ENCODE measurements at regions not wholly inside any gene's neighbourhood (a gene's known extent, or its start where the extent isn't known, plus 50 kb on each side); places are given as distances from the start of the nearest gene placed in this dataset.
A peak's percentile ranks its signal among the peaks of the same experiment; 100 is the strongest.

DNA sequence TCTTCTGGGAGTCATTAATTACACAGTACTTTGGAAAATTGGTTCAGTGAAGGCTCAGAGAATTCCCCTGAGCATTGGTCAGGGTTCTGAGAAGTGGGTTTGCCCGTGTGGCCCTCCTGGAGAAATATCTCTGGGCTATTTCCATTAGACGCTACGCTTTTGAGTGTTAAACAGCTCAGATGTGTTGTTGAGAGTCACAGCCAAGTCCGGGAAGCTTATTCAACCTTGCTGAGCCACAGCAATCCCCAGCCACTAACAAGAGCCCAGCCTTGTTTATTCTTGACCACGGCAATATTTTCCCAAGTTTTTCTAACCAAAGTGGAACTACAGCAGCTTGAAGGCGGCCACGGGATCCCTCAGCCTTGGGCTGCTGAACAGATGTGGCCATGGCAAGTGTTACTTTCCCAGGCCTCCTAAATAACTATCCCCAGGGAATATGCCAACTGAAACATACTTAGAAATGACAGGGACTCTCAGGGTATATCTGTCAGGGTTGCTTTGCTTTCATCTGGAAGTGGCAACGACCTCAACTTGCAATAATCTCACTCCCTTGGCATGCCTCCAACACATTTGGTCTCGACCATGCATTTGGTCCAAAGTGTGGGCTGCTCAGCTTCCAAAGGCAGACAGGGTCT, 214.7 kb downstream of the EMX2 start:
- no peaks in the 10 kb centered on the region for H3K36me3 ChIP-seq (ENCODE audit: control insufficient read depth, insufficient read depth, low read length)
- FAIRE-seq (no peak), DNase-seq (ENCODE audit: low read depth) (no peak)
- TF ChIP-seq, protein P1, sequence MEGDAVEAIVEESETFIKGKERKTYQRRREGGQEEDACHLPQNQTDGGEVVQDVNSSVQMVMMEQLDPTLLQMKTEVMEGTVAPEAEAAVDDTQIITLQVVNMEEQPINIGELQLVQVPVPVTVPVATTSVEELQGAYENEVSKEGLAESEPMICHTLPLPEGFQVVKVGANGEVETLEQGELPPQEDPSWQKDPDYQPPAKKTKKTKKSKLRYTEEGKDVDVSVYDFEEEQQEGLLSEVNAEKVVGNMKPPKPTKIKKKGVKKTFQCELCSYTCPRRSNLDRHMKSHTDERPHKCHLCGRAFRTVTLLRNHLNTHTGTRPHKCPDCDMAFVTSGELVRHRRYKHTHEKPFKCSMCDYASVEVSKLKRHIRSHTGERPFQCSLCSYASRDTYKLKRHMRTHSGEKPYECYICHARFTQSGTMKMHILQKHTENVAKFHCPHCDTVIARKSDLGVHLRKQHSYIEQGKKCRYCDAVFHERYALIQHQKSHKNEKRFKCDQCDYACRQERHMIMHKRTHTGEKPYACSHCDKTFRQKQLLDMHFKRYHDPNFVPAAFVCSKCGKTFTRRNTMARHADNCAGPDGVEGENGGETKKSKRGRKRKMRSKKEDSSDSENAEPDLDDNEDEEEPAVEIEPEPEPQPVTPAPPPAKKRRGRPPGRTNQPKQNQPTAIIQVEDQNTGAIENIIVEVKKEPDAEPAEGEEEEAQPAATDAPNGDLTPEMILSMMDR (IDR thresholded peaks at IDR 0.05; ENCODE audit: insufficient read depth, low read length, severe bottlenecking), result no peak
- H3K4me3 ChIP-seq (ENCODE audit: low read depth, low read length), result no peak overlapping the region
- H3K27me3 ChIP-seq (ENCODE audit: control insufficient read depth, insufficient read depth, low read length), result no peaks in the 10 kb centered on the region

DNA sequence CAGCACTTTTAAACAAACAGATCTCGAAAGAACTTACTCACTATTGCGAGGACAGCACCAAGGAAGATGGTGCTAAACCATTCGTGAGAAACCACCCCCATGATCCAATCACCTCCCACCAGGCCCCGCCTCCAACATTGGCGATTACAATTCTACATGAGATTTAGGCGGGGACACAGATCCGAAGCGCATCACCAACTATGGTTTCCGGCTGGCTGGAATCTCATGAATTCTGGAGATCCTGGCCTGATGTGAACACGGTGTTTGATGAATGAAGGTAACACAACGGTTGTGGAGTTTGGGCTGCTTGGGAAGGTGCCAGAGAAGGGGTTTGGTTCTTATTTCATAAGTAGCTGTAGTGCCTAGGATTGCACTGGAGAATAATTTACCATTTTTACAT, 216.7 kb downstream of the EMX2 start:
- TF ChIP-seq, protein P1 (IDR thresholded peaks at IDR 0.05; ENCODE audit: insufficient read depth, low read length, severe bottlenecking), result no peak
- Histone ChIP-seq H3K36me3 (ENCODE audit: control insufficient read depth, insufficient read depth, low read length) (no peaks in the 10 kb centered on the region), H3K27me3 (ENCODE audit: control insufficient read depth, insufficient read depth, low read length) (no peaks in the 10 kb centered on the region), H3K4me3 (ENCODE audit: low read depth, low read length) (no peak overlapping the region)
- FAIRE-seq (no peak), DNase-seq (ENCODE audit: low read depth) (no peak)

DNA sequence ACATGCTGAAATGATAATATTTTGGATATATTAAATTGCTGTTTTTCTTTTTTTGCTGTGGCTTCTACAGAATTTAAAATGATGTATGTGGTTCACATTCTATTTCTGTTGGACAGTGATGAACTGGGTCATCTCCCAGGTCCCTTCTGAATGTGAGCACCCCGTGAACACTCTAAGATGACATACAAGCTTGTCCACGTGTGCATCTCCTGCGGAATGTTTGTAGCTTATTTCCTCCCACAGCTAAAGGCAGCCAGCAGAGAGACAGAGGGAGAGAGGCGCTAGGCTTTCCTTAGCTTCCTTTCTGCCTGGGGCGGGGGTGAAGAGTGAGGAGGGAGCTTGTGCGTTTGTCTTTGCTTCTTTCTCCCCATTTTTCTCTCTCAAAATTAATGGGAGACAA, 219.1 kb downstream of the EMX2 start:
- no peak for FAIRE-seq
- no peak for DNase-seq (ENCODE audit: low read depth)
- no peaks in the 10 kb centered on the region for H3K27me3 ChIP-seq (ENCODE audit: control insufficient read depth, insufficient read depth, low read length)
- H3K36me3 ChIP-seq (ENCODE audit: control insufficient read depth, insufficient read depth, low read length), result no peaks in the 10 kb centered on the region
- H3K4me3 ChIP-seq (ENCODE audit: low read depth, low read length), result no peak overlapping the region
- TF ChIP-seq, protein P1 (IDR thresholded peaks at IDR 0.05; ENCODE audit: insufficient read depth, low read length, severe bottlenecking), result no peak

DNA sequence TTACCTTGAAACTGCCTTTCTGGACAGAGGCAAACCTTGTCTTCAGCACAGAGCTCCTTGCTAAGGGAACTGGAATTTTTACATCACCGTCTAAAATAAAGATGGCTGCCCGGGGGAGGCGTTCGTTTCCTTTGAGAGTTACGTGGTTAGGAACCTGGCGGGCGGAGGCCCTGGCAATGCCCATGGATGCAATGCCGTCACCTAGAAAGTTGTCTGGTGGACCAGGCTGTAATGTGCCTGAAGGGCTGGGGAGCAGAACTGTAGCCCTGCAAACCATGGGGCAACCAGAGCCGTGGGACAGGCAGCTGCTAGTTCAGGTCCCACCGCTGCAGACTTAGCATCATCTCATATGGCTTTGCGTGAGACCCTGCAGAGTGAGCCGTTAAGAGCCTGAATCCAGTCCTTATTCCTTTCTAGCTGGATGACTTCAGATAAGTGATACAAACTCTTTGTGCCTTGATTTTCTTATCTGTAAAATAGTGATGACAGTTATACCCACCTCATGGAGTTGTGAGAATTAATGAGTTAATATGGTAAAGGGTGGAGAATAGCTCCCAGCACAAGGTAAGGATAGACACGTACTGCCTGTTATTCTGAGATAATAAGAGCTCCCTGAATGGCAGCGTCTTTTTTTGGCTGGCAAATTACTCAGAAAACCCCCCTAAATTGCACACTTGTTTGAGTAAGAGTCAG, 219.7 kb downstream of the EMX2 start:
- DNase-seq (ENCODE audit: low read depth) (no peak), FAIRE-seq (no peak)
- TF ChIP-seq, protein P1 (IDR thresholded peaks at IDR 0.05; ENCODE audit: insufficient read depth, low read length, severe bottlenecking), result no peak
- no peaks in the 10 kb centered on the region for H3K36me3 ChIP-seq (ENCODE audit: control insufficient read depth, insufficient read depth, low read length)
- no peaks in the 10 kb centered on the region for H3K27me3 ChIP-seq (ENCODE audit: control insufficient read depth, insufficient read depth, low read length)
- H3K4me3 ChIP-seq (ENCODE audit: low read depth, low read length), result no peak overlapping the region

DNA sequence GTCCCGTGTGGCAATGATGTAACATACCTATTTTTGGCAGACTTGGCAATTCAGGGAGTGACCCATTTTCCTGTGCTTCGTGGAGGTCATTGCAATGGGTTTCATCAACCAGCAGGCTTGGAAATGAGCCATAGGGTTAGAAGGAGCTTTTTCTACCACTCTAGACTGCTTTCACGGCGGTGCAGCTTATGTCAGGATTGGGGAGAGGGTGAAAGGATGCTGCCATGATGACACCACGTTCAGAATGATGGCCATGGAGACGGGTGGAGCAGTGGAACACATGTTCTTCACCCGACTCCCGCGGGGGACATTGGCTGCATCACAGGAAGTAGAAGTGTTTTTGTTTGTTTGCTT, 220.2 kb downstream of the EMX2 start:
- FAIRE-seq (peak; percentile 60), DNase-seq (ENCODE audit: low read depth) (no peak)
- Histone ChIP-seq H3K4me3 (ENCODE audit: low read depth, low read length) (no peak overlapping the region), H3K27me3 (ENCODE audit: control insufficient read depth, insufficient read depth, low read length) (no peaks in the 10 kb centered on the region), H3K36me3 (ENCODE audit: control insufficient read depth, insufficient read depth, low read length) (no peaks in the 10 kb centered on the region)
- TF ChIP-seq, protein P1 (IDR thresholded peaks at IDR 0.05; ENCODE audit: insufficient read depth, low read length, severe bottlenecking), result no peak

DNA sequence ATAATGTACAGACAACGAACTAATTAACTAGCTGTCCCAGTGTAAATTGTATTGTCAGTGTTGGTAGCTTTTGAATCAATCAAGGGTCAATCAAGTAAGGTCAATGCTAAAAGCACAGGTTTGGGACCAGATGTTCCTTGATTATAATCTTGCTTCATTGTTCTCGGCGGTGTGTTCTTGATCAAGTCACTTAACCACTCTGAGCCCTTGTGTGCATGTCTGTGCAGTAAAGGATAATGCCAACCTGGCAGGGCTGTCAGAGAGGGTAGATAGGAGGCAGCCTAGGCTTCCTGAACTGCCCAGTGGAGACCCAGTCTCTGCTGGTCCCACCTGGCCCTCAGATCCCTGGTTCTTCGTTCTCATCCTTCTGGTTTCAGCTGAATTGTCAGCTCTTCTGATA, 221.0 kb downstream of the EMX2 start:
- no peak for DNase-seq (ENCODE audit: low read depth)
- Histone ChIP-seq H3K4me3 (ENCODE audit: low read depth, low read length) (no peak overlapping the region), H3K36me3 (ENCODE audit: control insufficient read depth, insufficient read depth, low read length) (no peaks in the 10 kb centered on the region), H3K27me3 (ENCODE audit: control insufficient read depth, insufficient read depth, low read length) (no peaks in the 10 kb centered on the region)
- TF ChIP-seq, protein P1 (IDR thresholded peaks at IDR 0.05; ENCODE audit: insufficient read depth, low read length, severe bottlenecking), result no peak
- no peak for FAIRE-seq
